ENCODE measurements at regions not wholly inside any gene's neighbourhood (a gene's known extent, or its start where the extent isn't known, plus 50 kb on each side); places are given as distances from the start of the nearest gene placed in this dataset.

DNA sequence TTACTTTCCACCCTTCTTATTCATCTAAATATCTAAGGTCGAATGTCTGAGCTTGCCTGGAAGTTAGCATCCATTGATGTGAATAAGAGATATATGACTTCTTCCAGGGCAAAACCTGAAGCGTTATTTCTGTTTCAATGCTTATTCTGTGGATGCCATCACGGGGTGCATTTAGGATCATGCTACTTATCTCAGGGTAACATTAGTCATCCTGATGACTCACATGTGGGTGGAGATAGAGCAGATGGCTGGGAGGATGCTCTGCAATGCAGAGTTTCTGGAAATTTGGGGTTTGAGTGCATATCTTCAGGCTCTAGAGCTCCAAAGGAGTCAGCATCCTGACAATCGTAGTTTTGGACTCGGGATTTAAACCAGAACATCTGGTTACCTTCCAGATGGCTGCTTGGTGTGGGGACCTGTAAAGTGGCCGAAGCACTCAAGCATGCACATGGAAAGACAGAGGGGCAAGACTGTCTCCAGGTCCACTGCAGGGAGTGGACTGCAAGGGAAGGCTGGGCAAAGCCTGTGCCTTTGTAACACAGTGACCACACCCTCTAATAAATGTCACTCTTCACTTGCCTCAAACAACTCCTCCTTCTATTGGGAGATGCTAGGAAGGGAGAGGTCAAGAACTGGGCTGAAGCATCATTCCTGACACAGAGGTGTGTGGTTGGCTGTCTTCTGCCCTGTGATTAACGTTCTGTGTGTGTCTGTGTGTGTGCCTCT, 175.2 kb upstream of the SALL1 start:
- no peaks in the 10 kb centered on the region for H3K36me3 ChIP-seq (replicated peaks in 1 of 2; ENCODE audit: insufficient read depth in 1 of 2, low read depth in 2 of 2)
- no peak overlapping the region for H3K4me3 ChIP-seq
- intact Hi-C loops (cut with DNase I) = no loop called here
- TF ChIP-seq, protein P1, sequence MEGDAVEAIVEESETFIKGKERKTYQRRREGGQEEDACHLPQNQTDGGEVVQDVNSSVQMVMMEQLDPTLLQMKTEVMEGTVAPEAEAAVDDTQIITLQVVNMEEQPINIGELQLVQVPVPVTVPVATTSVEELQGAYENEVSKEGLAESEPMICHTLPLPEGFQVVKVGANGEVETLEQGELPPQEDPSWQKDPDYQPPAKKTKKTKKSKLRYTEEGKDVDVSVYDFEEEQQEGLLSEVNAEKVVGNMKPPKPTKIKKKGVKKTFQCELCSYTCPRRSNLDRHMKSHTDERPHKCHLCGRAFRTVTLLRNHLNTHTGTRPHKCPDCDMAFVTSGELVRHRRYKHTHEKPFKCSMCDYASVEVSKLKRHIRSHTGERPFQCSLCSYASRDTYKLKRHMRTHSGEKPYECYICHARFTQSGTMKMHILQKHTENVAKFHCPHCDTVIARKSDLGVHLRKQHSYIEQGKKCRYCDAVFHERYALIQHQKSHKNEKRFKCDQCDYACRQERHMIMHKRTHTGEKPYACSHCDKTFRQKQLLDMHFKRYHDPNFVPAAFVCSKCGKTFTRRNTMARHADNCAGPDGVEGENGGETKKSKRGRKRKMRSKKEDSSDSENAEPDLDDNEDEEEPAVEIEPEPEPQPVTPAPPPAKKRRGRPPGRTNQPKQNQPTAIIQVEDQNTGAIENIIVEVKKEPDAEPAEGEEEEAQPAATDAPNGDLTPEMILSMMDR (IDR thresholded peaks at IDR 0.05) = no peak
- no peak for TF ChIP-seq POLR2A (IDR thresholded peaks at IDR 0.05)
- H3K9me3 ChIP-seq = no peaks in the 10 kb centered on the region
- WGBS, 2 donors = 48 to 53% methylated on average over 7 of the region's 7 CpGs
- H3K27me3 ChIP-seq = no peaks in the 10 kb centered on the region
- DNase-seq (no peak), ATAC-seq (no peak)
- H3K27ac ChIP-seq = no peak overlapping the region
- no peaks in the 10 kb centered on the region for H3K4me1 ChIP-seq

DNA sequence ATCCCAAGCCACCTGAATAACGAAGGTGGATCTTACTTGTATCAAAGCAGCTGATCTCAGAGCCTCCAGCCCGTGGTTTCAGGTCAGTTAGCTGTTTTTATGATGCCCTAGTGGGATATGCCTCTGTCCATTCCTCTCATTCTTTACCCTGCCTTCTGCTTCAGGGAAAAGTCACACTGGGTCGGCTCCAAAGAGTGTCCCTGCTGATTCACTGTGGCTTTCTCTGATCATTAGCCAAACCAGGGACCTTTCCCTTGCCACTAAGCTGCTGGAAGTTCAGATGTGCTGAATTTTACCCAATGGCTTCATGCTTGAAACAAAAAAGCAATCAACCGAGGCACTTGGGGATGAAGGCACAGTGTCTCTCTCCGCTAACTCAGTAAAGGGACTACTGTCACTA, 170.2 kb upstream of the SALL1 start:
- ATAC-seq (no peak), DNase-seq (no peak)
- no peak for TF ChIP-seq POLR2A (IDR thresholded peaks at IDR 0.05)
- TF ChIP-seq, protein P1 (IDR thresholded peaks at IDR 0.05) = no peak
- H3K4me3 ChIP-seq = no peak overlapping the region
- H3K9me3 ChIP-seq = no peaks in the 10 kb centered on the region
- no peak overlapping the region for H3K27ac ChIP-seq
- WGBS, 2 donors = 50 to 64% methylated on average over 5 of the region's 5 CpGs
- H3K4me1 ChIP-seq = no peaks in the 10 kb centered on the region
- no peaks in the 10 kb centered on the region for H3K36me3 ChIP-seq (replicated peaks in 1 of 2; ENCODE audit: insufficient read depth in 1 of 2, low read depth in 2 of 2)
- intact Hi-C loops (cut with DNase I) = no loop called here
- H3K27me3 ChIP-seq = no peaks in the 10 kb centered on the region

DNA sequence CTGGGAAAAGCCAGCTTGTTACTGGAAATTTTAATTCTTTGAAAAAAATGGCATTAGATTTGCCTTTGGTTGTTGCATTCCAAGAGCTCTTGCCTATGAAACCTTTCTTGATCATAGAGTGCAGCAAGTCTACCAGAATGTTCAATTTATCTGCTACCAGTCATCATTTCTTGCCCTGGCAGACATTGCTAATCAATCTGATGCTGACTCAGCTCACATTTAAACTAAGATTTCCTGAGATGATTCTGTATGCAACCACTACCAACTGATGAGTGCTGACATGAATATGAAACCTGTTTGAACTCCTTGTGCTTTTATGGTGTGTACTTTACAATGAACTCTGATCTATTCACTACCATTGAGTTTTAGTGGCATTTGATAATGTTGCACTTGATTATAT, 166.5 kb upstream of the SALL1 start:
- Histone ChIP-seq H3K27ac (no peak overlapping the region), H3K4me1 (no peaks in the 10 kb centered on the region), H3K36me3 (replicated peaks in 1 of 2; ENCODE audit: insufficient read depth in 1 of 2, low read depth in 2 of 2) (no peaks in the 10 kb centered on the region), H3K9me3 (no peaks in the 10 kb centered on the region), H3K4me3 (no peak overlapping the region), H3K27me3 (no peaks in the 10 kb centered on the region)
- TF ChIP-seq POLR2A (IDR thresholded peaks at IDR 0.05) = no peak
- TF ChIP-seq, protein P1 (IDR thresholded peaks at IDR 0.05) = no peak
- ATAC-seq = no peak
- no peak for DNase-seq
- intact Hi-C loops (cut with DNase I) = no loop called here

DNA sequence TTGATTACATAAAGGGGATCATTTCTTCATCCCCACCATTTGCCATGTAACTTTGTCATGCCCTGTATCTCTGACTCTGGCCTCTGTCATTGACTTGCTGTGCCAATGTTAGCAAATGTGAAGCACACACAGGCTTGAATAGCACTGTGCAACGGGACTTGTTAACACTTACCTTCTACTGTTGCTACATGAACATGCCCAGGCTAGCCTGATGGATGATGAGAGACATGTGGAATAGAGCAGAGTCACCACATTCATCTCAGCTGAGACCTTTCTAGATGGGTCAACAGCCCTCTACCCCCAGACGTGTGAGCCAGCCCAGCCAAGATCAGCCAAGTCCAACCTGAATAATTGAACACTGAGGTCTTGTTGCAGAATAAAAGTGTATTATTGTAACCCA, 162.1 kb upstream of the SALL1 start:
- intact Hi-C loops (cut with DNase I) = no loop called here
- TF ChIP-seq, protein P1 (IDR thresholded peaks at IDR 0.05) = no peak
- TF ChIP-seq POLR2A (IDR thresholded peaks at IDR 0.05) = no peak
- Histone ChIP-seq H3K27me3 (no peaks in the 10 kb centered on the region), H3K4me3 (no peak overlapping the region), H3K9me3 (no peaks in the 10 kb centered on the region), H3K36me3 (replicated peaks in 1 of 2; ENCODE audit: insufficient read depth in 1 of 2, low read depth in 2 of 2) (no peaks in the 10 kb centered on the region), H3K27ac (no peak overlapping the region), H3K4me1 (no peaks in the 10 kb centered on the region)
- ATAC-seq (no peak), DNase-seq (no peak)
- WGBS, 2 donors = 46 to 77% methylated on average over 2 of the region's 2 CpGs
